NCI-H146 treated with DMSO at 0.1 percent for 48 hours (cell line): ENCODE measurements at regions not wholly inside any gene's neighbourhood (a gene's known extent, or its start where the extent isn't known, plus 50 kb on each side); places are given as distances from the start of the nearest gene placed in this dataset.

Experiments
- DNase-seq: peaks from one replicate; lab custom pipeline; 2025; ENCODE audit not compliant: unreplicated experiment; lab: John Stamatoyannopoulos, UW

DNA sequence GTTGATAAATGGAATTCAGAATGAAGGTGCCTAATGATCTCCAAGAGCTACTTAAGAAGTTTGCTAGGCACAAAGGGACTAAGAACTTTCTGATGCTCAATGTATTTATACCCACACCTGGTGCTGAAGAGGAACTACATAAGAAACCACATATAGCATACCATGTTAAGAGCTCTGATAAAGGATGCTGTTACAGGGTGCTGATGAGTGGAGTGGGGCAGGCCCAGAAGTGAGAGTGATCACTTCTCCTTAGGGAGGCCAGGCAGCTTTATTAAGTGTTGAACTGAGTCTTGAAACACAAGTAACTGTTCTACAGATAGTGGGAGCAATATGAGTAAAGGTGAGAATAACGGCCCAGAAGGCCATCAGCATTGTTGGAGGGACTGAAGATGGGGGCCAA lies 68.3 kb upstream of the CHRDL1 start:
- DNase-seq = no peak

- DNase-seq = no peak
Measured at GRCh38 chrX:110858565-110858964, 62.9 kb upstream of the CHRDL1 start.

DNA sequence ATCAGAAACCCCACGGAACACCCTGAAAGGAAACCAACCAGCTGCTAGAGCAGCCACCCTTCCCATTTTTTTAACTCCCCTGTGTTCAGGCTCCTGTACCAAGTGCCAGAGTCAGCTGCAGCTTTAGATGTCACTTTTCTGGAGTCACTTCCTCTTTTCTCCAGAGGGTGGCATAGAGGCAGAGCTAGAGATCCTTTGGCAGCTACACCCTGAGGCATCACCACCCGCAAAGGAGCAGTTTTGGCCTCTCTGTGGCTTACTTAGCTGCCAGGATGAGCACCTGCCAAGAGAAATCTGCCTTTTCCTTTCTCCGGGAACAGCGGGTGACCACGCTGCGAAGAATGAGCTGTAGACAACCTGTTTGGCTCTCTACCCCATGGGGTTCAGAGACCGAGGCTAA lies 58.0 kb upstream of the CHRDL1 start:
- DNase-seq = no peak

GRCh38 chrX:110852180-110852579 lies 56.6 kb upstream of the CHRDL1 start:
- DNase-seq = no peak

GRCh38 chrX:110851780-110852179 lies 56.2 kb upstream of the CHRDL1 start:
- DNase-seq = no peak

DNA sequence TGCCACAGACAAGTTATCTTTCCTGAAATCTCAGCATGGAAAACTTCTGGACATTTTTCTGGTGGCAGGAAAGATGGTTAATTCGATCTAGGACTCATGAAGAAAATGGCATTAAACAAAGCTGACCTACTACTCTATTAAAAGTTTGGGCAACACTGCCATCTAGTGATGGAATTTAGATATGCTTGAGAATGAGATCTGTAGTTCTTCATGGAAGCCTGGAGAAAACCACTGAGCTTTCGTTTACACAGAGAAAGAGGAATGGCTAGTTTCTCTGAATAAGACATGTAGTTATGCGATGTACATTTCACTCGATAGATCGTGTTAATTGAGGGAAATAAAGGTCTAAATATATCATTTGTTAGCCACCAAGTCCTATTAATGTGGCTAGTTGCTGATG lies 51.7 kb upstream of the CHRDL1 start:
- DNase-seq = no peak

DNA sequence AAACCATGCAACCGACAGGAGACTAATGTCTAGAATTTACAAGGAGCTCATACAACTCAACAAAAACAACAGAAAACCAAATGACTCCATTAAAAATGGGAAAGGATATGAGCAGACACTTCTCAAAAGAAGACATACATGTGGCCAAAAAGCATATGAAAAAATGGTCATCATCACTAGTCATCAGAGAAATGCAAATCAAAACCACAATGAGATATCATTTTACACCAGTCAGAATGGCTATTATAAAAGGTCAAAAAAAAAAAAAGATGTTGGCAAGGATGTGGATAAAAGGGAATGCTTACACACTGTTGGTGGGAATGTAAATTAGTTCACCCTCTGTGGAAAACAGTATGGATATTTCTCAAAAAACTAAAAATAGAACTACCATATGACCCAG lies 50.5 kb upstream of the CHRDL1 start:
- no peak for DNase-seq
